GM19324 (cell line): ENCODE measurements at regions not wholly inside any gene's neighbourhood (a gene's known extent, or its start where the extent isn't known, plus 50 kb on each side); places are given as distances from the start of the nearest gene placed in this dataset.

Experiments used
- ATAC-seq: cut with Tn5 transposase; IDR thresholded peaks from one replicate; pipeline ENCODE4 v1.9.1; 2021; ENCODE audit warnings: mild to moderate bottlenecking, moderate library complexity; ENCODE audit not compliant: unreplicated experiment, low FRiP score

DNA sequence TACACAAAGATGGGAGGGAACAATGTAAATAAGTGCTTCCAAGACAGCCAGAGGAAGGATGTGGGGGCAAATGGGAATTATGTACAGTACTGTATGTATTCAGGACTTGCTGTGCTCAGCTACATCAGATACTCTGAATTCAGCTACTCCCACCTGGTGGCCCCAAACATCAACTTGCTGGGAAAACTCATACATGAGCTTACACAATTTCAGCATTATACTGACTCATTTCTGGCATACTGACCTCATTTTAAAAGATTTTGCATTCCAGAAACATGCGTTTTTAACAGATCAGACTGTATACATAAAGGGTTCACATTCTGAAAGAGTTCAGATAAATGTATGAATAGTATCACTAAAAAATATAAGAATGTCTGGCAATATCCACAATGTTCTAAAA, 59.7 kb downstream of the GPX5 start:
- no peak for ATAC-seq

DNA sequence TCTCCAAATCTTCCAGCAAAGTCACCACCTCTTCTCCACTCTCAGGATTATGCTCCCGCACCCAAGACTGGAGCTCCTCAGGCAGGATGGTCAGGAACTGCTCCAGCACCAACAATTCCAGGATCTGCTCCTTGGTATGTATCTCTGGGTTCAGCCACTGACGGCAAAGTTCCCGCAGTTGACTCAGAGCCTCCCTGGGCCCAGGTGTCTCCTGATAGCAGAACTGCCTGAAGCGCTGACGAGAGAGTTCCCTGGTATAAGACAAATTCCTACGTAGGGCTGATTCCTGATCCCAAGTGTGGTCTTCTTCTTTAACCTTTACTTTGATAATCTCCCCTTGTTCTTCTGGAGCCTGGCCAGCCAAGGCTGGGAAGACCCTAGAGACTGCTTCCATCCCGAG, 60.6 kb downstream of the GPX5 start:
- ATAC-seq, result no peak

DNA sequence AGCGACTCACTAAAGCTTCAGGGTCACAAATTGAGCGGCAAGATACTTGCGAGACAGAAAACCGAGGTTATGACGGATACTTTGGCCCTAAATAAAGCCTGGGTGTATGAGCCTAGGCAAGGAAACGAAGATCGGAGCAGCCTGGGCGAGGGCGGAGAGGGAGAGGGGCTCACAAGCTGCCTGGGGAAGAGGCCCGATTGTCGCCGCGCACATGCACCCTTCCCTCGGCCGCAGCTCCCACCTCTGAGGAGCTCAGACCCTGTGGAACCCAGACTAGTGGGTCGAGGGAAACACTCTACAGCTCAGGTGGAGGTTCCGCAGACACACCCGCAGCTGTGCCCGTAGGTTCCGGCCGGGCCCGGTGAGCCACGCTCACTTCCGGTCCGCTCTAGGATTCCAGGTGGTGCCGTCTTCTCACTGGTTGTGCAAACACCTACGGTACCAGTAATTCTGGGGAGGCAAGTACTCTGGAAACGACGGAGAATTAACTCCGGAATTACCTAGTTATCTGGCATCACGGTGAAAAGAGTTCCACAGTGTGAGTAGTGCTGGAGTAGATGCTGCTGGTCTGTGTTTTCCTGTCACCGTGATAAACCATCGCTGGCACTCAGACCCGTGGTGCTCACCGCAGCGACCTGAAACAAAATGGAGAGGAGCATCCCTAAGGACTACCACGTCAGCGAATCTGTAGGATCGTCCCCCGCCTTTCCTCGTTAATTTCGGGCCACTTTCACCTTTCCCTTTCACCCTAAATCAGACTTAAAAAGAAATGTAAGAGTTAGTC, 61.5 kb downstream of the GPX5 start:
- ATAC-seq, result peak; percentile 95

DNA sequence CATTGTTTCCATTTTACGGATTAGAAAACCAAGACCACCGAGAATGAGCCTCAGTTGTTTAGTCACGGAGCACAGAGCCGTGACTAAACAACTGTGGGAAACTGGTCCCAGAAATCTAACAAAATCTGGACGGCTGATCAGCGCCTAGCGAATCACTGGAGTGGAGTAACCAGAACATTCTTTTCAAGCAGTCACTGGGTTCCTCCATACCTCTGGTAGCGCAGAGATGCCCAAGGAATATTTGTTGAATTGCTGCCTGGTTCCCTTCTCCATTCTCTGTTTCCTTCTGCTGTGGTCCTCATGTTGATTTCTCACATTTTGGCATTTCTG, 62.0 kb downstream of the GPX5 start:
- ATAC-seq, result no peak

DNA sequence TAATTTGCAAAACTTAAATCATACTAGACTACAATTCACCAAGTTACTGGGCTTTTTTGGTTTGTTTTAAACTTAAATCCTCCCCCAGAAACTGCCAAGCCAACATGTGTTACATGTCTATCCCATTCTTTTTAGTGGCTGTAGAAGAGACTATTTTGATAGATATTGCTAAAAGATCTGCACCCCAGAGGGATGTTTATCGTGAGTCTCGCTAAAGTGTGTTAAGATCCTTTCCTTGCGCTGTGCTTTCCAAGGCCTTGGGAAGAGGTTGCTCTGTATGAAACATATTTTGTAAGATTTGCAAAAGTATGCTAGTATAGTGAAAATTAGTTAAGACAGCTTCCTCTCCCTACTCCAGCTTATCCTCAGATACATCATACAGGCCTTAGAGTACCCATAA, 63.0 kb downstream of the GPX5 start:
- ATAC-seq, result no peak

DNA sequence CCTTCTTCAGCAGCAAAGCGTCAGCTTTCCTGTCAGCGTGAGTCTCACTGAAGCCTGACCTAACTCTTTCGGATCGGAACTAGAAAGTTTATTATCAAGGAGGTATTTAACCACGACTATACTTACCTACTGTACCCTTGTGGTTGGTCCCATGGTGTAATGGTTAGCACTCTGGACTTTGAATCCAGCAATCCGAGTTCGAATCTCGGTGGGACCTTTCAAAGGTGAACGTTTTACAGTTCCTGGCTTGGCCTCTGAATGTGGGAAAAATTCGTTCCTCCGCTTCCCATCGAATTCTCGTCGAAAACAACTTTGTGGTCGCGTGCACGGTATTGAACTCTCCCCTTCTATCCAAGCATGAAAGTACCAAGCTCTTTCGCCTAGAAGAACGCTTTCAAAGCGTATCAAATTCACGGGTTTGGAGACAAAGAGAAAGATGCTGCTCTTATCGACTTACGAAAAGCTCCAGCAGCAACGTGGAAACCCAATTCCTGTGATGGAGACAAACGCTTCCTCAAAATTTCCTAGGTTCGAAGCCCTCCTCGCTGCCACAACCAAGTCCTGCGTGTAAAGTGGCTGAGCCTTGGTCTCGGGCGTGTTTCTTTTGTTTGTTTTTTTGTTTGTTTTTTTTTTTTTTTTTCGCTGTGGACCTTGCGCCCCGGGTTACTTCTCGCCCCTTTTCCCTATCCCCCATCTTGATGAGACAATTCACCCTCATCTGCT, 63.7 kb downstream of the GPX5 start:
- ATAC-seq, result no peak

DNA sequence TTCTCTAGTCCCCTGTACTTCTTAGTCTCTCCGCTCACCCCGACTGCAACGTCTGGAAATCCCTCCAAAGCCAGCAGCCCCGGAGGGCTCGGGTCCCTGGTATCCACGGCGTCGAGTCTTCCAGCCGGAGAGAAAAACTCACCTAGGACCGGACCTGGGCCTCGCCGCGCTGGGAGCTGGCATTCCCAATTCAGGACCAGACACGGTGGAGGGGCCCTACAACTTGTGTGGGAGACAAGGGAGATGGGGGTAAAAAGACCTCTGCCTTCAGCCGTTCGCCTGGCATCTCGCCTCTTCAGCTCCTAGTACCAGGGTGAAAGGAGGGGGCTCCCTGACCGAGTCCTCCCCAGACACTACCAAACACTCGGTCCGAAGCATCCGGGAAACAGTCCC, 64.3 kb downstream of the GPX5 start:
- no peak for ATAC-seq

DNA sequence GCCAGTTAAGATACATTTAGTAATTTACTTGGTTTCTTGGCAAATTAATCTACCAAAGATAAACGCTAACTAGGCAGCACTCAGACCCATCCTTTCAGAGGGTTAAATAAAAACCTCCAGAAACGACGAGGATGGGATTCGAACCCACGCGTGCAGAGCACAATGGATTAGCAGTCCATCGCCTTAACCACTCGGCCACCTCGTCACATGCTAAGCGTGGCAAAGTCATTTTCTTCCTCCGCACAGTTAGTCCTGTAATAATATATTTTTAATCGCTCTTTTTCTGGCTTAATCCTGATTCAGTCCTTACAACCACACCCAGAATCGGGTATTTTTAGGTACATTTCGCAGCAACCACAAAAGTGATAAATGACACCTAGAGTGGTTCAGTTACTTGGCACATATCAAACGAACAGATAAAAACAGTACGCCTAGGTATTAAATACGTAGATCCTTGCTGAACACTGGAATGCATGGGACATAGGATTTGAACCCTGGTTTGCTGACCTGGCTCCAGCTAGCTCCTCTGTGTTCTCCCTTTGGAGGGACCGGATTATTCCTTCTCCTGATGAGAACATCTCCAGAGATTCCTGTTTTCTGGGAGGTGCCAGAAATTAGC, 71.6 kb downstream of the GPX5 start:
- no peak for ATAC-seq

DNA sequence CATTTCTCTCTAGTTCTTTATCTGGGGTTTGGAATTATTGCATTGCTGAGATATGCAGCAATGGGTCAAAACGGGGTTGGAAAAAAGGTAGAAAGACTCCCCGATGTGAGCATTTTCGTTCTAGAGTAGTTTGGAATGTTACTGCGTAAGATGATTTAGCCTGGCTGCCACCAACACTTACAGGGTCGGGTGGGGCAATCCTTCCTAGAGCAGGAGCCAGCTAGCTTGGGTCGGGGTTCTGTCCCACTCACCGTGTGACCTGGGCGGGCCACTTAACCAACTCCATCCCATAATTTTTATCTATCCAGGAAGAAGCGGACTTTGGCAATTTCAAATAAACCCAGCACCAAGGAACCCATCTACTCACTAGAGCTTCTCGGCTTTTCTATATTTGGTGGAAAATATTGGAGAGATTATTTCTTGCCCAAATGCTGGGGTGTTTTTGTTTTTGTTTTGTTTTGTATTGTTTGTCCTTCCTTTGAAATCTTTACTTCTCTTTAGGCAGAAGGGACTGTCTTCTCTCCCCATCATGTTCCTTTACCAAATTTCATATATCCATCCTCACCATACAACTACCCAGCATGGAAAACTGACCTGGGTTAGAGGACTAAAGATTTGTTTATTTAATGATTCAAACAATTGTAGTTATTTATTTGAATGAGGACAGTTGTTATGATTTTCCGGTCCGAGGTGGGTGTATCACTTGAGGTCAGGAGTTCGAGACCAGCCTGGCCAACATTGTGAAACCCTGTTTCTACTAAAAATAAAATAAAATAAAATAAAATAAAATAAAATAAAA, 72.4 kb downstream of the GPX5 start:
- ATAC-seq, result no peak

DNA sequence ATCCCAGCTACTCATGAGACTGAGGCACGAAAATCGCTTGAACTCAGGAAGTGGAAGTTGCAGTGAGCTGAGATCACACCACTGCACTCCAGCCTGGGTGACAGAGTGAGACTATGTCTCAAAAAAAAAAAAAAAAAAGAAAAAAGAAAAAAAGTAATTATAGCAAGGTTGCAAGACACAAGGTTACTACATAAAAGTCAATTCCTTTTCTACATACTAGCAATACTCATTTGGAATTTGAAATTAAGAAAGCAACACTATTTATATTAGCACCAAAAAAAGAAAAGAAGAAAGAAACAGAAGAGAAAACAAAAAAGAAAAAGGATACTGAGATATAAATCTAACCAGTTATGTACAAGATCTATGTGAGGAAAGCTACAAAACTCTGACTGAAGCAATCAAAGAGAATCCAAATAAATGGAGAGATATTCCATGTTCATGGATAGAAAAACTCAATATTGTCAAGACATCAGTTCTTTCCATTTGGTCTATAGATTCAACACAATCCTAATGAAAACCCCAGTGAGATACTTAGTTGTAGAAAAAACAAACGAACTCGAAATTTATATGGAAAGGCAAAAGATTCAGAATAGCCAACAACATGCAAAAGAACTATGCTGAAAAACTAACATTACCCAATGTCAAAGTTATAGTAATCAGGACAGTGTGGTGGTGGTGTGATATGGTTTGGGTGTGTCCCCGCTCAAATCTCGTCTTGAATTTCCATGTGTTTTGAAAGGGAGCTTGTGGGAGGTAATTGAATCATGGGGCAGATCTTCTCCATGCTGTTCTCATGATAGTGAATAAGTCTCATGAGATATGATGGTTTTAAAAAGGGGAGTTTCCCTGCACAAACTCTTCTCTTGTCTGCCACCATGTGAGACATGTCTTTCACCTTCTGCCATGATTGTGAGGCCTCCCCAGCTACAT, 73.3 kb downstream of the GPX5 start:
- ATAC-seq, result no peak

DNA sequence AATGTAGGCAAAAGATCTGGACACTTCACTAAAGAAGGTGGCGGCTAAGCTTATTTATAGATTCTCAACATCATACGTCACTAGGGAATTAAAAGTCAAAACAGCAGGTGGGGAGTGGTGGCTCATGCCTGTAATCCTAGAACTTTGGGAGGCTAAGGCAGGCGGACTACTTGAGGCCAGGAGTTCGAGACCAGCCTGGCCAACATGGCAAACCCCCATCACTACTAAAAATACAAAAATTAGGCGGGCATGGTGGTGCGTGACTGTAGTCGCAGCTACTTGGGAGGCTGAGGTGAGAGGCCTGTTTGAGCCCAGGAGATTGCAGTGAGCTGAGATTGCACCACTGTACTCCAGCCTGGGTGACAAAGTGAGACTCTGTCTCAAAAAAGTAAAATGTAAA, 74.6 kb downstream of the GPX5 start:
- ATAC-seq, result no peak

DNA sequence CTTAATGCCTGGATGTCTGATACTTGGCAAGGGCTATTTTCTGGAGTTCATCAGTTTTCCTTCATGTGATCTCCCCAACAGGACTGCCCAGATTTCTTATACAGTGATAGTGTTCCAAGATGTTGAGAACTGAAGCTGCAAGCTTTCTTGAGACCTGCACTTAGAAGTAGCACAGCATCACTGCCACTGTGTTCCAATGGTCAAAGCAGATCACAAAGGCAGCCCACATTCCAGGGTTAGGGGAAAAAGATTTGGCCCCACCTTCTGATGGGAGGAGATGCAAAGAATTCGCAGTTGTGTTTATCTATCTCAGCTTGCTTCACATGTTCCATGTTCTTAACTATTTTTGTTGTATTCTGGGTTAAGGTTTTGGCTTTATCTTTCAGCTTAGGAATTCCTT, 78.2 kb downstream of the GPX5 start:
- ATAC-seq, result no peak

DNA sequence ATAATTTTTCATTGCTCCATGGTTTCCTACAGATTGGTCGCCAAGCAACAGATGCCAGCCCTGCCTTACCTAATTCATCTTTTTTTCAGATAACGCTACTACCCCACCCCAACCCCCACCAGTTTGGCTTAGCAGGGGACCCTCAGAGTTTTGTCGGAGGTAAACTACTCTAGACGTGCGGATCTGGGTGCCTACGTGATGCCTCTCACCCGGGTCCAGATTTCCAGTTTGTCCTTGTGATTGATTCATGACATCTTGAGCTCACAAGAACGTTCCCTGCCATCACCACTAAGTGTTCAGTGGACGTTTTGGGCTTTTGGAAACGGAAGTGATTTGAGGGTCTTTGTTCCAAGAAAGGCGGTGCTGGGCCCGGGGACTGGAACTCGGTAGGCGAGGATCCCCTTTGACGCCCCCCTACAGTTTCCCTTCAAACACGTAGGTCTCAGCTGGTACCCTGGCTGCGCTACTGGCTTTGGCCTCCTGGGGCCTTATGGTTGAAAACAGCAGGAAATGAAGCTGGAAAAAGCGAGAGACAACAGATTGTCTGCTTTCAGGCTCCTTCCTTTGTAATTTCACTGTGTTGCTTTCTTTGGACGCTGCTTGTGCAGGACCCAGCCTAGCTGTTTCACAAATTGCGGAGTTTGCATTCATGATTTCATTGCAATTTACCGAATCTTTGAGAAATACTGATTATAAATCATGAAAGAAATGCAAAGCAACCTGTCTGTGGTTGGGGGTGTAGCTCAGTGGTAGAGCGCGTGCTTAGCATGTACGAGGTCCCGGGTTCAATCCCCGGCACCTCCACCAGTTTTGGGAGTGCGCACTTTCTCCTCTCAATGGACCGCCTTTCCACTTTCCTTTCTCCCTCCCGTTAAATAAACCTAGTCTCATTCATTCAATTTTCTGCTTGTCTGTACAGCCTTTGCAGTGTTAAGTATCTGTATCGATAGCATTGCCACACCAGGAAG, 81.0 kb downstream of the GPX5 start:
- no peak for ATAC-seq

DNA sequence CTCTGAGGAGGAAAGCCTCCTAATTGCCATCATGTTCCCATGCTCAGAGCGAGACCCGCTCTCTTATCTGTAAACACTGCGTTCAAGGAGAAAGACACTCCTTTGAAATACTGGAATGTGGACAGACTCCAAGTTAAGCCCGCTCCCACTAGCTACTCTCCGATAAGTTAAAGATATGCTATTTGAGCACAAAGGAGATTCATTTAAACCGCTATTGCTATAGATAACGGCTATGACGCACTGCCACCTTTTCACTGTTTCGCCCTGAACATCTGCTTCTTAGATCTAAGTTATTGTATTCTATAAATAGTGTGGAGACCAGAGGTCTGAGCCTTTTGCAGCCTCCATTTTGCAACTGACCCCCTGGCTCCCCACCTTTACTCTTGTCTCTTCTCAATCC, 82.3 kb downstream of the GPX5 start:
- no peak for ATAC-seq

DNA sequence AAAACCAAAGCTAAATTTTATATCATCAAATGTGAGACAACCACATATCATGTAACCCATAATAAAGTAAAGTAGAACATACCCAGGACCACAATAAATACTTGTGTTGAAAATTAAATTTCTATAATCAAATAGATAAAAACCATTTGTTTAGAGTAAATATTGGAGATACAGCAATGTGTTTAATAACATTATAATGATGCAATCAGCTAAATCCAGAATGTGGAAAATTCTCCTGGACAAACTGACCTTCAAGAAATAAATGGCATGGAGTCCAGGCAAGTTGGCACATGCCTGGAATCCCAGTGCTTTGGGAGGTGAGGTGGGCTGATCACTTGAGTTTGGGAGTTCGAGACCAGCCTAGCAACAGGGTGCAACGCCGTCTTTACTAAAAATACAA, 84.0 kb downstream of the GPX5 start:
- ATAC-seq, result no peak

DNA sequence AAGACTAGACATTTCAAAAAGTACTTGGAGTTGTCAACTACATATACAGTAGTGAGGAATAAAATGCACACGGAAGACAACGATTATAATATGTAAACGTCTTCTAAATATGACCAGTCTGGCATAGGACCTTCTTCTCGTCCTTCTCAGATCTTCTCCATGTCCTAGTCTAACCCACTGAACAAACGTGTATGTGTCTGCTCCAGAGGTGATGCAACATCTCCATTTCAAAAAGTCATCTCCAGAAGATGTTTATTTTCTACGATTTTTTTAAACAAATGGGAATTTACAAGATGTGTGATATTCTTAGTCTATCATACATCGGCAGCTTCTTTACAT, 89.9 kb downstream of the GPX5 start:
- ATAC-seq, result no peak

DNA sequence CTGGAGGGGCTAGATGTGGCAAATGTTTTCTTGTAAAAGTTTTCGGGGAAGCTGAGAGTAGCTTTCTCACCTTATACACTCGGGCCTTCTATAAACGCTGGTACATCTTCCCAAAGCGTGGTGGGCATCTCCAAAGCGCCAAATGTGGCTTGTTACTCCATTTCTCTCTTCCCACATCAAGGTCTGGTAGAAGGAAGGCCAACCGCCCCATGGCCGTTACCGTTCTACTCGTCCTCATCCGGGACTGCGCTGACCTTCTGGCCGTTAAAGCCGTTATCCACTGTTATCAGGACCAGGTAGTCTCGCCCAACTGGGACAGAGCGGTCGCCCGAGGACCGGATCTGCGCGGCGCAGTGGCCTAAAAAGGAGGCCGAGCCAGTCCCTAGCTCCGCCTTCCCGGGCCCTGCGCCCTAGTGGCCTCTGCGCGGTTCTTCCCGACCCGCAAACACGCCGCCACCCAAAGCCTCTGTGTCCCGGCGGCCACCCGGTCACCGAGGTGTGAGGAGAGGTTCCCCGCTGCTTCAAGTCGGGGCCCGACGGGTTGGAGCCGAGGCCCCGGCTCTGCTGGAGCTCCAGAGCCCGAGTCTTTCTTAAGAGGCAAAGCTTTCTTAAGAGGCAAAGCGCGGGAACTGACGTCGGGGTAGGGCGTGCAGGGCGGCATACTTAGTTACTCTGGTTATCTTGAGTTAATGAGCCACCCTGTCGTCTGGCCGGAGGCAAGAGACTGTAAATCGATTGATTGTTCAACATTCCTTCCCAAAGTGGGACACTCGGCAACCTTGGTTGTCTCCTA, 90.5 kb downstream of the GPX5 start:
- ATAC-seq, result no peak

DNA sequence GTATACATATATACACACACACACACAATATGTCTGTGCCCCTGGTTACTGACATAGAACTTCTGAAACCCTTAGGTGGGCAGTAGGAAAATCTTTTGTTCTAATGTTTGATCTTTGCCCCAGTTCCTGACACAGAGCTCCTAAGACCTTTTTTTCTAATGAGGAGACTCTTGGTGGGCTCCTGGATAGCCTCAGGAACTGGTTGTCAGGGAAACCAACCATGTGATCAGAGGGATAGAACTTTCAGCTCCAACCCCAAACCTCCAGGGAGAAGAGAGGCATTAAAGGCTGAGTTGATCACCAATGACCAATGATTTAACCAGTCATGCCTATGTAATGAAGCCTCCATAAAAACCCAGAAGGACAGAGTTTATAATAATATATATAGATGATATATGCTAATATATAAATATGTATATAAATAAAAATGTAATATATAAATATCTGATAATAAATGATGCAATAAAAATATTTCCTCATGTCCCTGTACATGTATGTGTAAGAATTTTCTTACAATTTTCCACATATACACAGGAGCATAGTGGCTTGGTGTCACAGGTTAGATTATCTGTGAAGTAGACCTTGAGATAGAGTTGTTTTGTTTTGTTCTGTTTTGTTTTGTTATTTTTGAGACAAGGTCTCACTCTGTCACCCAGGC, 93.3 kb downstream of the GPX5 start:
- ATAC-seq, result no peak
